ENCODE measurements at regions not wholly inside any gene's neighbourhood (a gene's known extent, or its start where the extent isn't known, plus 50 kb on each side); places are given as distances from the start of the nearest gene placed in this dataset.
A peak's percentile ranks its signal among the peaks of the same experiment; 100 is the strongest.

DNA sequence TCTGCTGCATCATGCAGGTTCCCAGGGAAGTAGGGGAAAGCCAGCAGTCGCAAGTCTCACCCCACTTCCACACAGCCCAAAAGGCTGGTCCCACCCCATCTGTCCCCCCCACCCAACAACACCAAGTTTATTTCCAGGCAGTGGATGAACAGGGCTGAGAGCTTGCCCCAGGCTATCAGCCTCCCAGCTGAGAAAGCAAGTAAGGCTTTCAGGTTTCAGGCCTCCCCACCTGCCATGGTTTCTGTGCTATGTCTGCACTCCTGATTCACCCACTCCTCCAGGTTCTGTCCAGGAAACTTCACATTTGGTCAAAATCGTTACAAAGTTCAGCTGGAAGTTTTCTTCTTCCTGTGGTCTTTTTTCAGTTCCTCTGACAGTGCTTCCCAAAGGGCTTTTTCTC, 97.5 kb upstream of the HS3ST3A1 start:
- WGBS (ENCODE audit: insufficient coverage) = 91% methylated on average over 2 of the region's 2 CpGs
- no peak for DNase-seq (ENCODE audit: low read depth in 4 of 6, low spot score in 6 of 6)
- H3K36me3 ChIP-seq (ENCODE audit: control insufficient read depth, insufficient read depth, low read length) = no peaks in the 10 kb centered on the region

DNA sequence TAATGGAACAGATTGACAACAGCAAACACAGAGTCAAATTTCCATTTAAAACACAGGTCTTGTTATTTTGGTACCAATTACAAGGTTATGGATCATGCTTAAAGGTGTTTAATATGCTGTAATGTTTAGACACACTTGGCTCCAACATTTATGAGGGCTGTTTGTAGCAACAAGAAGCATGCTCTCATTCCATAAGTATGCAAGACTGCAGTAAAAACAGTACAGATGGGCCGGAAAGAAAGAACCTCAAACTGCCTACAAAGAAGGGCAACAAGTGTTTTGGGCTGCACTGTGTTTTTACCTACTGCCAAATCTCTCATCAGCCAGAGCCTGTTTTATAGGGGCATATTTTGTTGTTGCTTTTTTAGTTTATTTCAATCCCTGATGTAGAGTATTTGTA, 100.5 kb upstream of the HS3ST3A1 start:
- WGBS (ENCODE audit: insufficient coverage) = no CpG with 5 or more reads among the region's 1 CpG
- Histone ChIP-seq H3K9me3 (ENCODE audit: control insufficient read depth, insufficient read depth, low read length) (no peaks in the 10 kb centered on the region), H3K4me1 (ENCODE audit: control insufficient read depth, insufficient read depth, low read length) (no peaks in the 10 kb centered on the region), H3K27ac (ENCODE audit: low read depth, low read length) (no peak overlapping the region), H3K36me3 (ENCODE audit: control insufficient read depth, insufficient read depth, low read length) (no peaks in the 10 kb centered on the region), H3K27me3 (ENCODE audit: control insufficient read depth, insufficient read depth, low read length) (no peaks in the 10 kb centered on the region), H3K4me3 (ENCODE audit: low read depth, low read length) (no peak overlapping the region)
- peak in 1 of 6 donors; percentile 7 for DNase-seq (ENCODE audit: low read depth in 4 of 6, low spot score in 6 of 6)

More for the DNA sequence above, 97.5 kb upstream of the HS3ST3A1 start:
- Histone ChIP-seq H3K27me3 (ENCODE audit: control insufficient read depth, insufficient read depth, low read length) (no peaks in the 10 kb centered on the region), H3K4me3 (ENCODE audit: low read depth, low read length) (no peak overlapping the region), H3K9me3 (ENCODE audit: control insufficient read depth, insufficient read depth, low read length) (no peaks in the 10 kb centered on the region), H3K4me1 (ENCODE audit: control insufficient read depth, insufficient read depth, low read length) (no peaks in the 10 kb centered on the region), H3K27ac (ENCODE audit: low read depth, low read length) (no peak overlapping the region)

DNA sequence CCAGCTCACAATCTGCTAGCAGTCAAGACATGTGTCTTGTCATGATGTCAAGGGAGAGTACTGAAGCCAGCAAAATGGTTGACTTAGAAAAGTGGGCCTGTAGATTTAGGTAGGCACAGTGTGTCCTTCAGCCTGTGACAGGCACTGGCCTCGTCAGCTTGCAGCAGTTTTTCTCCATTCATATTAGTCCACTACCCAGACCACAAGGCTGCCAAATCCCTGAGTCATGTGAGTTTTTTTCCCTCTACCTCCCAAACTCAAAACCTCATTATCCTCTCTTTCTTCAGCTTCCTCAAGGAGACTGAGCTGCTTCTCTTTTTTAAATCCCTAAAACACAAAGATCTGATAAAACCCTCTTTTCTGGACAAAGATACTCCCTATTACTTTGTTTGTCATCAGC, 102.6 kb upstream of the HS3ST3A1 start:
- no peak for DNase-seq (ENCODE audit: low read depth in 4 of 6, low spot score in 6 of 6)
- no peak overlapping the region for H3K27ac ChIP-seq (ENCODE audit: low read depth, low read length)
- no peaks in the 10 kb centered on the region for H3K27me3 ChIP-seq (ENCODE audit: control insufficient read depth, insufficient read depth, low read length)
- WGBS (ENCODE audit: insufficient coverage) = 63% methylated on average over 1 of the region's 1 CpG
- no peaks in the 10 kb centered on the region for H3K36me3 ChIP-seq (ENCODE audit: control insufficient read depth, insufficient read depth, low read length)
- no peak overlapping the region for H3K4me3 ChIP-seq (ENCODE audit: low read depth, low read length)
- no peaks in the 10 kb centered on the region for H3K4me1 ChIP-seq (ENCODE audit: control insufficient read depth, insufficient read depth, low read length)
- H3K9me3 ChIP-seq (ENCODE audit: control insufficient read depth, insufficient read depth, low read length) = no peaks in the 10 kb centered on the region

DNA sequence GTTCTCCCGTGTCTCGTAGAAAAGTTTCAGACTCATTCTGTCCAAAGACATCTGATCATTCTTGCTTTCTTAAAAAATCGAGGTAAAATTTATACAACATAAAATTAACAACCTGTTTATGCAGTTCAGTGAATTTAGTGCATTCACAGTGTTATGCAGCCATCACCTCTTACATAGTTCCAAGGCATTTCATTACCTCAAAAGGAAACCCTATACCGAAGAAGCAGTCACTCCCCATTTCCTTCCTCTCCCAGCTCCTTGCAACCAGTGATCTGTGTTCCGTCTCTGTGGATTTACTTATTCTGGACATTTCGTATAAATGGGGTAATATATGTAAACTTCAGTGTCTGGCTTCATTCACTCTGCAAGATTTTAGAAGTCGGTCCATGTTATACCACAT, 103.5 kb upstream of the HS3ST3A1 start:
- H3K9me3 ChIP-seq (ENCODE audit: control insufficient read depth, insufficient read depth, low read length) = no peaks in the 10 kb centered on the region
- H3K4me3 ChIP-seq (ENCODE audit: low read depth, low read length) = no peak overlapping the region
- H3K27ac ChIP-seq (ENCODE audit: low read depth, low read length) = no peak overlapping the region
- DNase-seq (ENCODE audit: low read depth in 4 of 6, low spot score in 6 of 6) = no peak
- H3K4me1 ChIP-seq (ENCODE audit: control insufficient read depth, insufficient read depth, low read length) = no peaks in the 10 kb centered on the region
- no peaks in the 10 kb centered on the region for H3K36me3 ChIP-seq (ENCODE audit: control insufficient read depth, insufficient read depth, low read length)
- 93% methylated on average over 2 of the region's 7 CpGs for WGBS (ENCODE audit: insufficient coverage)
- H3K27me3 ChIP-seq (ENCODE audit: control insufficient read depth, insufficient read depth, low read length) = no peaks in the 10 kb centered on the region

DNA sequence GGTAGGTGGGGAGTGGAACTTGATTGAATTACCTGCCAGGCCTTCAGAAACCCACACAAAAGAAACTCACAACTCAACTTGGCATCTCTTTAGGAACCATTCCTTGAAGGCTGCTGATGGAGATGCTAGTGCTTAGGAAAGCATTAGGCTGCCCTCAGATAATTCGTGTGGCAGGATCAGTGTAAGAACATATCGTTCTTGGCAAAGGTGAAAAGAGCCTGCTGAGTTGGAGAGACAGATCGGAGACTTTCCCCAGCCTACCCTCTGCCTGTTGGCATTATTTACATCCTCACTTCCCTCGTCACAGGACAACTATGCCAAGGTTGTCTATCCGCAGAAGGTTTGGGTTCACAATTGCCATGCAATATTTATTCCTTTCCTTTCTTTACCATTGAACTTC, 120.0 kb upstream of the HS3ST3A1 start:
- H3K4me1 ChIP-seq (ENCODE audit: control insufficient read depth, insufficient read depth, low read length) = no peaks in the 10 kb centered on the region
- H3K36me3 ChIP-seq (ENCODE audit: control insufficient read depth, insufficient read depth, low read length) = no peaks in the 10 kb centered on the region
- 56% methylated on average over 4 of the region's 5 CpGs for WGBS (ENCODE audit: insufficient coverage)

DNA sequence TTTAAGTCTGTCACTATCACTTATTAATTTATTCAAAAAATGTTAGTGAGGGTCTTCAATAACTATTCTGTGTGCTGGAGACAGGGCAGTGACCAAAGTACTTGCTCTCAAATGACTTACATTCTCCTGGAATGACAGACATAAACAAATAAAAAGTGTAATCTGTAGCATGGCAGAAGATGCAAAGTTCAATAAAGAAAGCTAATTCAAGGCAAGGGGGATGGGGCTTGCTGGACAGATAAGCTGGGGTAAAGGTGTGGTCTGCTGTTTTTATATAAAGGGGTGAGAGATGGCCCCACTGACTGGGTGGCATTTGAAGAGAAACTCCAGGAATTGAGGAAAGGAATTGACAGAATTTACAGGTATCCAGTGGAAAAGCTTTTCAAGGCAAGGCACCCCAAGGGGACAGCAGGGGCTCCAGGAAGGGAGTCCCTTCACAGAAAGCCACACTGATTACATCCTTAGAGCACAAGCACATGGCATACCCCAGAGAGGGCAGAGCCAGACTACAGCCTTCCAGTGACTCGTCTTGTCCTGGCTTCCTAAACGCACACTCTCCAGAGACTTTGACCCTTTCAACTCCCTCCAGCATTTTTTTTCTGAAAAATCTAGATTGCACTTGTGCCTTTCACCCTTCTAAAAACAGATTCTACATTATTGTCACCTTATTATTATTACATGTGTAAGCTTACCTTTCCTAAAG, 123.7 kb upstream of the HS3ST3A1 start:
- Histone ChIP-seq H3K27me3 (ENCODE audit: control insufficient read depth, insufficient read depth, low read length) (no peaks in the 10 kb centered on the region), H3K9me3 (ENCODE audit: control insufficient read depth, insufficient read depth, low read length) (no peaks in the 10 kb centered on the region), H3K27ac (ENCODE audit: low read depth, low read length) (no peak overlapping the region), H3K4me3 (ENCODE audit: low read depth, low read length) (no peak overlapping the region), H3K4me1 (ENCODE audit: control insufficient read depth, insufficient read depth, low read length) (no peaks in the 10 kb centered on the region), H3K36me3 (ENCODE audit: control insufficient read depth, insufficient read depth, low read length) (no peaks in the 10 kb centered on the region)
- WGBS (ENCODE audit: insufficient coverage) = 39% methylated on average over 2 of the region's 2 CpGs
- no peak for DNase-seq (ENCODE audit: low read depth in 4 of 6, low spot score in 6 of 6)

More for the DNA sequence above, 120.0 kb upstream of the HS3ST3A1 start:
- no peak for DNase-seq (ENCODE audit: low read depth in 4 of 6, low spot score in 6 of 6)
- Histone ChIP-seq H3K27me3 (ENCODE audit: control insufficient read depth, insufficient read depth, low read length) (no peaks in the 10 kb centered on the region), H3K27ac (ENCODE audit: low read depth, low read length) (no peak overlapping the region), H3K9me3 (ENCODE audit: control insufficient read depth, insufficient read depth, low read length) (no peaks in the 10 kb centered on the region), H3K4me3 (ENCODE audit: low read depth, low read length) (no peak overlapping the region)

DNA sequence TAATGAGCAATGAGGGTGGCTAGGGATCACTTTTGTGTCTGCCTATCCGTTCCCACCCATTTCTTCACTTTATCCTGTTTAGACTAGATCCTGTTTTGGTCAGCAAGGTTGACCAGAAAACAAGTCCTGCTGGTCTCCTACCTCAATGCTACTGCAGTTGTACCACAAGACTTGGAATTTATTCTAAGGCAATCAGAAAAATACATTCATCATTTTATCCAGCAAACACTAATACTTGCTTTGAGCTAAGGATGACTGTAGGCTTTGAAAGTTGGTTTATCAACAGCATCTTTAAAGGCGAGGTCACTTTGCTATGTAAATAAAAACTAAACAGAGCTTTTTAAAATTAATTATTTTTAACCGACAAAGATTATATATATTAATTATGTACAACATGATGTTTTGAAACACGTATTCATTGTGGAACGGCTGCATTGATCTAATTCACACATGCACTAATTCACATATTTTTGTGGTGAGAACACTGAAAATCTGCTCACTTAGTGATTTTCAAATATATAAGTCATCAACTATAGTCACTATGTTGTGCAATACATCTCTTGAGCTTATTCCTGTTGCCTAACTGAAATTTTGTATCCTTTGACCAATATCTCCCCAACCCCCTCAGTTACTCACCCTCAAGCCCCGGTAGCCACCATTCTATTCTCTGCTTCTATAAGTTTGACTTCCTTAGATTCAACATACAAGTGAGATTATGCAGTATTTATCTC, 125.9 kb upstream of the HS3ST3A1 start:
- H3K27me3 ChIP-seq (ENCODE audit: control insufficient read depth, insufficient read depth, low read length) = no peaks in the 10 kb centered on the region
- H3K36me3 ChIP-seq (ENCODE audit: control insufficient read depth, insufficient read depth, low read length) = no peaks in the 10 kb centered on the region
- no peaks in the 10 kb centered on the region for H3K4me1 ChIP-seq (ENCODE audit: control insufficient read depth, insufficient read depth, low read length)
- no peak for DNase-seq (ENCODE audit: low read depth in 4 of 6, low spot score in 6 of 6)
- H3K4me3 ChIP-seq (ENCODE audit: low read depth, low read length) = no peak overlapping the region
- 73% methylated on average over 2 of the region's 6 CpGs for WGBS (ENCODE audit: insufficient coverage)
- no peak overlapping the region for H3K27ac ChIP-seq (ENCODE audit: low read depth, low read length)
- no peaks in the 10 kb centered on the region for H3K9me3 ChIP-seq (ENCODE audit: control insufficient read depth, insufficient read depth, low read length)

DNA sequence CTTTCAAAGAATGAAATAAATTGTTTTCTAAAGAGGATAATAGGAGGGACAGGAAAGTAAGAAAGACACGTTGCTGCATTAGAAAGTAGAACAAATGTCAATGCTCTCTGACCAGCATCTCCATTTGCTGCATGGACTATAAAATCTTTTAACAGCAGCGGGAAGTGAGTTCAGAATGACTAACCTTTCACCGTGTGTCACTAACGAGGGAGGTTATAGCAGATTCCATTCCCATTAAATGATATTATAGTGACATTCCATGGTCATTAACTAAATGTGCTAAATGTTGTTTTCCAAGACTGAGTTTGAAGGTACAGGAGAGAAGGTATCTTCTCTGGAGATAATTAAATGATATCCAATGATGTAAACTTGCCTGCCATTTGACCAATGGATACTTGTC, 127.1 kb upstream of the HS3ST3A1 start:
- no peaks in the 10 kb centered on the region for H3K27me3 ChIP-seq (ENCODE audit: control insufficient read depth, insufficient read depth, low read length)
- H3K4me1 ChIP-seq (ENCODE audit: control insufficient read depth, insufficient read depth, low read length) = no peaks in the 10 kb centered on the region
- H3K4me3 ChIP-seq (ENCODE audit: low read depth, low read length) = no peak overlapping the region
- no peak overlapping the region for H3K27ac ChIP-seq (ENCODE audit: low read depth, low read length)
- no peaks in the 10 kb centered on the region for H3K36me3 ChIP-seq (ENCODE audit: control insufficient read depth, insufficient read depth, low read length)
- H3K9me3 ChIP-seq (ENCODE audit: control insufficient read depth, insufficient read depth, low read length) = no peaks in the 10 kb centered on the region
- no peak for DNase-seq (ENCODE audit: low read depth in 4 of 6, low spot score in 6 of 6)
- no CpG with 5 or more reads among the region's 4 CpGs for WGBS (ENCODE audit: insufficient coverage)

DNA sequence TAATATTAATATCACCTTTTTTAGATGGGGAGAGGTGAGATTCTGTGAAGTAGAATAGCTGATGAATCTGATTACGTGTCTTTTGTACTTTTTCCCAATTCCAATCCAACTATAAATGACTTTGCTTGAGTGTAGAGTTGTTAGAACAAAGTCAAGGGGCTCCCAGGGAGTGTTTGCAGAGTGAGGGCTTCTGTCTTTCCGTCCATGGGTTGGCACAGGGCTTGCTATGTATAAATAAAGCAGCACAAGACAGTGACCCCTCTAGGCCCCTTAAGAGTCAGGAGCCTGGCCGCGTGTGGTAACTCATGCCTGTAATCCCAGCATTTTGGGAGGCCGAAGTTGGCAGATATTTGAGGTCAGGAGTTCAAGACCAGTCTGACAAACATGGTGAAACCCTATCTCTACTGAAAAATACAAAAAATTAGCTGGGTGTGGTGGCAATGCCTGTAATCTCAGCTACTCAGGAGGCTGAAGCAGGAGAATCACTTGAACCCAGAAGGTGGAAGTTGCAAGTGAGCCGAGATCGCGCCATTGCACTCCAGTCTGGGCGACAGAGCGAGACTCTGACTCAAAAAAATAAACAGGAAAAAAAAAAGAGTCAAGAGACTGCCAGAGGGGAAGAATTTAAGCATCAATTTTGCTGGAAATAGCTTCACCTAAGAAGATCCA, 127.9 kb upstream of the HS3ST3A1 start:
- DNase-seq (ENCODE audit: low read depth in 4 of 6, low spot score in 6 of 6) = no peak
- no peaks in the 10 kb centered on the region for H3K36me3 ChIP-seq (ENCODE audit: control insufficient read depth, insufficient read depth, low read length)
- no peaks in the 10 kb centered on the region for H3K9me3 ChIP-seq (ENCODE audit: control insufficient read depth, insufficient read depth, low read length)
- no peak overlapping the region for H3K27ac ChIP-seq (ENCODE audit: low read depth, low read length)
- H3K4me1 ChIP-seq (ENCODE audit: control insufficient read depth, insufficient read depth, low read length) = no peaks in the 10 kb centered on the region
- WGBS (ENCODE audit: insufficient coverage) = 98% methylated on average over 6 of the region's 10 CpGs
- no peak overlapping the region for H3K4me3 ChIP-seq (ENCODE audit: low read depth, low read length)
- no peaks in the 10 kb centered on the region for H3K27me3 ChIP-seq (ENCODE audit: control insufficient read depth, insufficient read depth, low read length)
